ENCODE measurements at regions not wholly inside any gene's neighbourhood (a gene's known extent, or its start where the extent isn't known, plus 50 kb on each side); places are given as distances from the start of the nearest gene placed in this dataset.
A peak's percentile ranks its signal among the peaks of the same experiment; 100 is the strongest.

- POLR2A ChIA-PET, result no interaction called here
Observed at GRCh38 chr11:8834379-8834778, 76.6 kb upstream of the AKIP1 start.

DNA sequence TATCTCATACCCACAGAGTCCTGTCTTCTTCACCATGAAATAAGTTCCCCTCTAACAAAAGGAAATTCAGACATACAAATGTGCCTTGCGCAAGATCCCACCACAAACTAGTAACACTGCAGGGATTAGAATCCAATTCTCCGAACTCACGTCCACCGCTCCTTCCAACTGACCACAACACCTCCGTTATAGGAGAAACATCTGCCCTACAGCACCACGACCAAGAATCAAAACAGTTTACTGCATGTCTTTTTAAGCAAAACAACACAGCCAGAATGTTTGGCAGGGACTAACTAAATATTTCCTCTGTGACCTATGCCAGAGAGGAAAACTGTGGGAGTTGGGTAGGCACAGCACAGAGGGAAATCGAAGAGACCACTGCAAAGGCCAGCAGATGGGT, 72.7 kb upstream of the AKIP1 start:
- Histone ChIP-seq H3K27ac (ENCODE audit: low read depth, low read length) (no peak overlapping the region), H3K36me3 (ENCODE audit: insufficient read depth, low read length) (no peaks in the 10 kb centered on the region), H3K4me3 (ENCODE audit: low read length) (no peak overlapping the region), H3K9me3 (ENCODE audit: low read length) (no peaks in the 10 kb centered on the region), H3K27me3 (ENCODE audit: insufficient read depth, low read length, poor library complexity, severe bottlenecking) (no peaks in the 10 kb centered on the region), H3K4me1 (ENCODE audit: insufficient read depth, low read length) (no peaks in the 10 kb centered on the region)
- Mint-ChIP-seq H3K4me1 (no peaks in the 10 kb centered on the region), H3K36me3 (no peaks in the 10 kb centered on the region), H3K9me3 (no peaks in the 10 kb centered on the region), H3K27me3 (peaks cover 11 to 37% of the 10 kb centered on the region in 2 donors), H3K4me3 (no peak overlapping the region), H3K27ac (no peak overlapping the region)
- ChIA-PET POLR2A (no interaction called here), CTCF (no interaction called here)
- DNase-seq, result no peak

More at GRCh38 chr11:8834379-8834778, 76.6 kb upstream of the AKIP1 start:
- Mint-ChIP-seq H3K9me3 (no peaks in the 10 kb centered on the region), H3K36me3 (no peaks in the 10 kb centered on the region), H3K4me1 (no peaks in the 10 kb centered on the region), H3K4me3 (no peak overlapping the region), H3K27me3 (peaks cover 9 to 23% of the 10 kb centered on the region in 2 donors), H3K27ac (no peak overlapping the region)
- H3K36me3 ChIP-seq (ENCODE audit: insufficient read depth, low read length), result no peaks in the 10 kb centered on the region
- H3K9me3 ChIP-seq (ENCODE audit: low read length), result no peaks in the 10 kb centered on the region
- no peak for DNase-seq
- H3K4me3 ChIP-seq (ENCODE audit: low read length), result no peak overlapping the region
- H3K4me1 ChIP-seq (ENCODE audit: insufficient read depth, low read length), result no peaks in the 10 kb centered on the region
- H3K27ac ChIP-seq (ENCODE audit: low read depth, low read length), result no peak overlapping the region
- CTCF ChIA-PET, result no interaction called here
- no peaks in the 10 kb centered on the region for H3K27me3 ChIP-seq (ENCODE audit: insufficient read depth, low read length, poor library complexity, severe bottlenecking)

DNA sequence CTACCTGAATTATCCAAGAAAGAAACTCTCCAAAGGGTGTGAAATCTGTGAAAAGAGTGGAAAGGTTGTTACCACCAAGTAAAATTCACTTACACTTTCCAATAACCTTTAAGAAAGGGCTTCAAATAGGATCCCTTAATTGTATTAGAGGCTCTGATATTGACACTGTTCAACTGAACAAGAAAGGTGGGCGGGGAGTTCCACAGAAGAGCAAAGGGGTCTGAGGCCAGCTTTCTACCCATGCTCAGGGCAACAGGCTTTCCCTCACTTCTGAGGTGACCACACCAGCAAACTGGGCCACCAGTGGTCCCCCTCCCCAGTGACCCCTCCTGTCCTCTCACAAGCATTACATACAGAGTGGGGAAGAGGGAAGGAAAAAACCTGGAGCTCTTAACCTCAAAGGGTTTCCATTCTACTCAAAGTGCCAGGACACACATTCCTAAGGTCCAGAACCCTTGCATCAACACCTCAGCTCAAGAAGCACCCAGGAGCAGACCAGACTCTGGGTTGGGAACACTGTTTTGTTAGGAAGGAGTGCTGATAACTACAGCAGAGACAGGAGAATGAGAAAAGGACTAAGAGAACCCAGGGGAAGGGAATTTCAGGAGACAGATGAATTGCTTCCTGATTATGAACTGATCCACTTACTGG, 71.6 kb upstream of the AKIP1 start:
- Histone ChIP-seq H3K9me3 (ENCODE audit: low read length) (no peaks in the 10 kb centered on the region), H3K4me3 (ENCODE audit: low read length) (no peak overlapping the region), H3K27ac (ENCODE audit: low read depth, low read length) (no peak overlapping the region), H3K27me3 (ENCODE audit: insufficient read depth, low read length, poor library complexity, severe bottlenecking) (no peaks in the 10 kb centered on the region), H3K4me1 (ENCODE audit: insufficient read depth, low read length) (no peaks in the 10 kb centered on the region), H3K36me3 (ENCODE audit: insufficient read depth, low read length) (no peaks in the 10 kb centered on the region)
- H3K36me3 Mint-ChIP-seq, result no peaks in the 10 kb centered on the region
- peaks cover 13 to 43% of the 10 kb centered on the region in 2 donors for H3K27me3 Mint-ChIP-seq
- no peak overlapping the region for H3K27ac Mint-ChIP-seq
- POLR2A ChIA-PET, result interaction anchor here (0.5 kb wide), 1 partner anchor 260 kb away, joined by 5 read pairs; no protein-coding TSS in a partner anchor
- no peaks in the 10 kb centered on the region for H3K9me3 Mint-ChIP-seq
- no peaks in the 10 kb centered on the region for H3K4me1 Mint-ChIP-seq
- CTCF ChIA-PET, result interaction anchor here (0.8 kb wide), 1 partner anchor 110 kb away, joined by 3 read pairs; no protein-coding TSS in a partner anchor
- DNase-seq, result no peak
- H3K4me3 Mint-ChIP-seq, result no peak overlapping the region

DNA sequence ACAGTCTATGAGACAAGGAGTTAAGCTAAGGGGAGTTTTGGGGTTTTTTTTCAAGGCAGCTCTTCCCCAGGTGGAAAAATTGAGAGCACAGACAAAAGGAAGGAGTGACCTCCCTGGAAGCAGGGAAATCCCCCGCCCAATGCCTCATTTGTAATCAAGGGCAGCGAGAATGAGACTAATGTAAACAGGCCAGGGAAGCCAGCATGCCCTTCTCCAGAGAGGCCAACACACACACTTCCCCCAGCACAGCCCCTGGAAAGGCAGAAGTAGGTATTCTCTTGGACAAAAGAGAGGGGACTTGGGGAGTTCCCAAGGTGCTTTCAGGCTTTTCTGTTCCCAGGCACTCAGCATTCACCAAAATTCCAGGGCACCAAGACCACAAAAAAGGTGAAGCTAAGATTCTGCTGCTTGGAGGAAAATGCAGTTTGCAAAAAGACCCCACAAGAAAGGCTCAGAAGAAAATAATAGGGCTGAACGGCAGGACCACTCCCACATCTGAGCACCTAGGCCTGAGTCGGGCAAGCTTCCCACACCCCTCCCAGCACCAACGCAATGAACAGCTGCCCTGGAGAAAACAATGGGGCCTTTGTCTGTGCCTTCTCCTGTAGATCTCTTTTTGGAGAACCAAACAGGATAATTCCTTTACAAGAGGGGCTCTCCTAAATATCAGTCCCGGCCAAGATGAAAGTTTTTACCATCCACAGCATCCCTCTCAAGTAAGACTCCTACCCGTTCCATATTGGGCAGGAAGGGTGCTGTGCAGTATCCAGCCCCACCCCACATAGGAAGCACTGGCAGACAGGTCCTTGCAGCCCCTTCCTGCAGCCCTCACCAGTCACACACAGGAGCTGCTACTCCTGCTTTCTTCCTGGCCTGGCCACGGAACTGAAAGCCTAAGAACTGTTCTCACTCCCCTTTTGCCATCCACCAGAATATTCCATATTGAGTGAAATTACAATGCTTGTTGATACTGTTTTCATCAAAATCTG, 70.7 kb upstream of the AKIP1 start:
- no peaks in the 10 kb centered on the region for H3K36me3 ChIP-seq (ENCODE audit: insufficient read depth, low read length)
- no peaks in the 10 kb centered on the region for H3K4me1 ChIP-seq (ENCODE audit: insufficient read depth, low read length)
- no peak overlapping the region for H3K27ac ChIP-seq (ENCODE audit: low read depth, low read length)
- H3K27ac Mint-ChIP-seq, result peak overlapping the region in 1 of 8 donors; percentile 40
- no peaks in the 10 kb centered on the region for H3K9me3 Mint-ChIP-seq
- no peaks in the 10 kb centered on the region for H3K4me1 Mint-ChIP-seq
- peaks cover 15 to 41% of the 10 kb centered on the region in 2 donors for H3K27me3 Mint-ChIP-seq
- no peak for DNase-seq
- no peak overlapping the region for H3K4me3 Mint-ChIP-seq
- H3K36me3 Mint-ChIP-seq, result no peaks in the 10 kb centered on the region
- CTCF ChIA-PET, result interaction anchor here (0.8 kb wide), 1 partner anchor 109 kb away, joined by 3 read pairs; no protein-coding TSS in a partner anchor
- H3K4me3 ChIP-seq (ENCODE audit: low read length), result no peak overlapping the region
- no peaks in the 10 kb centered on the region for H3K27me3 ChIP-seq (ENCODE audit: insufficient read depth, low read length, poor library complexity, severe bottlenecking)
- POLR2A ChIA-PET, result no interaction called here
- H3K9me3 ChIP-seq (ENCODE audit: low read length), result no peaks in the 10 kb centered on the region

- Mint-ChIP-seq H3K27ac (no peak overlapping the region), H3K4me1 (no peaks in the 10 kb centered on the region), H3K36me3 (no peaks in the 10 kb centered on the region), H3K4me3 (no peak overlapping the region), H3K9me3 (no peaks in the 10 kb centered on the region), H3K27me3 (peaks cover 10 to 46% of the 10 kb centered on the region in 2 donors)
- Histone ChIP-seq H3K4me3 (ENCODE audit: low read length) (no peak overlapping the region), H3K9me3 (ENCODE audit: low read length) (no peaks in the 10 kb centered on the region), H3K36me3 (ENCODE audit: insufficient read depth, low read length) (no peaks in the 10 kb centered on the region), H3K27ac (ENCODE audit: low read depth, low read length) (no peak overlapping the region), H3K4me1 (ENCODE audit: insufficient read depth, low read length) (no peaks in the 10 kb centered on the region), H3K27me3 (ENCODE audit: insufficient read depth, low read length, poor library complexity, severe bottlenecking) (no peaks in the 10 kb centered on the region)
- ChIA-PET CTCF (no interaction called here), POLR2A (no interaction called here)
- DNase-seq, result no peak
Observed at GRCh38 chr11:8841899-8842298, 69.1 kb upstream of the AKIP1 start.

DNA sequence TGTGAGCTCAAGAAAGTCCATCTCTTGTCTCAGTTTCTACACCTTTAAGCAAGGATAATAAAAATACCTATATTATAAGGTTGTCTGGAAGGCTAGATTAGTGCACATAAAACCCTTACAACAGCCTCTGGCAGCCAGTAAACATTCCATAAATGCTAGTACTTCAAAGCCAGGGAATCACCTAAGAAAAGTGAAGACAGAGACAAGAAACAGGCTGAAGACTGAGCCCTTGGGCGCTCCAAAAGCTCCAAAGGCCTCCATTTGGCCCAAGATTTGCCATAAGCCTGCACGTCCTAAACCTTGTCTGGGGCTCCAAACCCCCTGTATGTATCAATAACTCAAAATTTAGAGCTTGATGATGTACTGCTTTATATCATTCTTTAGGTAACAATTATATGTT, 52.2 kb upstream of the AKIP1 start:
- no peaks in the 10 kb centered on the region for H3K9me3 ChIP-seq (ENCODE audit: low read length)
- H3K4me3 ChIP-seq (ENCODE audit: low read length), result no peak overlapping the region
- no peaks in the 10 kb centered on the region for H3K4me1 ChIP-seq (ENCODE audit: insufficient read depth, low read length)
- H3K27me3 Mint-ChIP-seq, result peaks cover 16 to 38% of the 10 kb centered on the region in 2 donors
- CTCF ChIA-PET, result interaction anchor here (0.6 kb wide), 1 partner anchor 193 kb away, joined by 3 read pairs; no protein-coding TSS in a partner anchor
- H3K27ac ChIP-seq (ENCODE audit: low read depth, low read length), result no peak overlapping the region
- peaks cover 6% of the 10 kb centered on the region for H3K27me3 ChIP-seq (ENCODE audit: insufficient read depth, low read length, poor library complexity, severe bottlenecking)
- no peak for DNase-seq
- no peak overlapping the region for H3K4me3 Mint-ChIP-seq
- no peak overlapping the region for H3K27ac Mint-ChIP-seq
- no peaks in the 10 kb centered on the region for H3K4me1 Mint-ChIP-seq
- H3K36me3 Mint-ChIP-seq, result no peaks in the 10 kb centered on the region
- no peaks in the 10 kb centered on the region for H3K36me3 ChIP-seq (ENCODE audit: insufficient read depth, low read length)
- no peaks in the 10 kb centered on the region for H3K9me3 Mint-ChIP-seq
- POLR2A ChIA-PET, result no interaction called here
